ENCODE measurements at regions not wholly inside any gene's neighbourhood (a gene's known extent, or its start where the extent isn't known, plus 50 kb on each side); places are given as distances from the start of the nearest gene placed in this dataset.

- intact Hi-C loops (cut with DNase I), result no loop called here
- no peaks in the 10 kb centered on the region for H3K4me1 ChIP-seq
- DNase-seq (no peak), ATAC-seq (no peak)
- no peaks in the 10 kb centered on the region for H3K27me3 ChIP-seq
- H3K36me3 ChIP-seq, result no peaks in the 10 kb centered on the region
- no peak overlapping the region for H3K27ac ChIP-seq
- no peaks in the 10 kb centered on the region for H3K9me3 ChIP-seq
- TF ChIP-seq CTCF (IDR thresholded peaks at IDR 0.05), result no peak
- no peak overlapping the region for H3K4me3 ChIP-seq
Measured at GRCh38 chr9:73009649-73010288, 56.9 kb upstream of the ALDH1A1 start.

GRCh38 chr9:73007966-73008672, 55.3 kb upstream of the ALDH1A1 start:
- ATAC-seq, result no peak
- H3K36me3 ChIP-seq, result no peaks in the 10 kb centered on the region
- H3K4me1 ChIP-seq, result no peaks in the 10 kb centered on the region
- no peaks in the 10 kb centered on the region for H3K27me3 ChIP-seq
- H3K27ac ChIP-seq, result no peak overlapping the region
- TF ChIP-seq CTCF (IDR thresholded peaks at IDR 0.05), result no peak
- no peaks in the 10 kb centered on the region for H3K9me3 ChIP-seq
- DNase-seq, result no peak
- intact Hi-C loops (cut with DNase I), result no loop called here
- H3K4me3 ChIP-seq, result no peak overlapping the region

GRCh38 chr9:73006986-73007385, 54.1 kb upstream of the ALDH1A1 start:
- ATAC-seq (no peak), DNase-seq (no peak)
- H3K4me1 ChIP-seq, result no peaks in the 10 kb centered on the region
- no peak for TF ChIP-seq CTCF (IDR thresholded peaks at IDR 0.05)
- H3K36me3 ChIP-seq, result no peaks in the 10 kb centered on the region
- intact Hi-C loops (cut with DNase I), result no loop called here
- no peaks in the 10 kb centered on the region for H3K27me3 ChIP-seq
- no peak overlapping the region for H3K27ac ChIP-seq
- H3K9me3 ChIP-seq, result no peaks in the 10 kb centered on the region
- H3K4me3 ChIP-seq, result no peak overlapping the region
